HG03025 (cell line): ENCODE measurements at regions not wholly inside any gene's neighbourhood (a gene's known extent, or its start where the extent isn't known, plus 50 kb on each side); places are given as distances from the start of the nearest gene placed in this dataset.

ENCODE experiments used
- ATAC-seq: cut with Tn5 transposase; IDR thresholded peaks from one replicate; pipeline ENCODE4 v1.9.1; 2021; ENCODE audit warnings: mild to moderate bottlenecking, moderate library complexity; ENCODE audit not compliant: unreplicated experiment, low FRiP score

DNA sequence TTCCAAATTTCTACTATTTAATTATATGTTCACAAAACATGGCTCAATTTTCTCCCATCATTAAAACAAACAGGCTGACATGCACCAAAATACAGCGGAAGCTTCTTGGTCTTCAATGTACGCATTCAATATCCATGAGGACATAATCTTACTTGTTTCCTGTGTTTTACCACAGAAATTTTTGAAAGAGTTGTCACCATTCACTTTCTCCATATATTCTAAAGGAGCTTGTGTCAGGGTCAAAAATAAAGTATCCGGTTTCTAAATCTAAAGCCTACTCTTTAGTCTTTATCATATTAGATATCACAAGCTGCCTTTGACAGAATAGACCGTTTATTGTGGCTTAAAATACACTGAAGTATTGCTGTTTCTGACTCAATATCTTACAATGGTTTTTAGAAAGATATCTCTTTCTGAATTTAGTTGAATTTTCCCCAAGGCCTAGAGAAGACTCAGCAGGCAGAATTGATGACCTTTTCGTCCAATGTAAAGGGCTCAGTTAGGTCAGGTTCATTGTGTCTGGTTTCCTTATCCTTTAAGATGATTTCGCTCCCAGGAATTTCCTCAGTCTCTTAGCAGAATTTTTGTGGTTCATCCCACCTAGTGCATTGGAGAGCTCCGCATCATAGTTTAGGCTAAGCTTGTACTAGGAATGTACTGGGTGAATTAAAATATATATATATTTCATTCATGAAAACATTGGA, 717.2 kb downstream of the NCAM2 start:
- no peak for ATAC-seq

- no peak for ATAC-seq
Measured at GRCh38 chr21:21722731-21723130, 724.5 kb downstream of the NCAM2 start.

- ATAC-seq = no peak
Measured at GRCh38 chr21:21730512-21730911, 732.3 kb downstream of the NCAM2 start.

- no peak for ATAC-seq
Measured at GRCh38 chr21:21731626-21732025, 733.4 kb downstream of the NCAM2 start.

DNA sequence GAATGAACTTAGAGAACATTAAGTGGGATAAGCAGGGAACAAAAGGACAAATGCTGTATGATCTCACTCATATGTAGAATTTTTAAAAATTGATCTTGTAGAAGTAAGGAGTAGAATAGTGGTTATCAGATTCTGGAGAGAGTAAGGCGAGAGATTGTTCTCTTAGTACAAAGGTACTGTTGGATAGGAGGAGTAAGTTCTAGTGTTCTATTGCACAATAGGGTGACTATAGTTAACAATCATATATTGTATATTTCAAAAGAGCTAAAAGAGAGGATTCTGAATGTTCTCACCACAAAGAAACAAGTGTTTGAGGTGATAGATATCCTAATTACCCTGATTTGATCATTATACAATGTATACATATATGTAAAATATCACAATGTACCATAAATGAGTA, 735.9 kb downstream of the NCAM2 start:
- no peak for ATAC-seq

- ATAC-seq = no peak
Measured at GRCh38 chr21:21737186-21737585, 739.0 kb downstream of the NCAM2 start.

GRCh38 chr21:21740207-21740606, 742.0 kb downstream of the NCAM2 start:
- ATAC-seq = no peak

DNA sequence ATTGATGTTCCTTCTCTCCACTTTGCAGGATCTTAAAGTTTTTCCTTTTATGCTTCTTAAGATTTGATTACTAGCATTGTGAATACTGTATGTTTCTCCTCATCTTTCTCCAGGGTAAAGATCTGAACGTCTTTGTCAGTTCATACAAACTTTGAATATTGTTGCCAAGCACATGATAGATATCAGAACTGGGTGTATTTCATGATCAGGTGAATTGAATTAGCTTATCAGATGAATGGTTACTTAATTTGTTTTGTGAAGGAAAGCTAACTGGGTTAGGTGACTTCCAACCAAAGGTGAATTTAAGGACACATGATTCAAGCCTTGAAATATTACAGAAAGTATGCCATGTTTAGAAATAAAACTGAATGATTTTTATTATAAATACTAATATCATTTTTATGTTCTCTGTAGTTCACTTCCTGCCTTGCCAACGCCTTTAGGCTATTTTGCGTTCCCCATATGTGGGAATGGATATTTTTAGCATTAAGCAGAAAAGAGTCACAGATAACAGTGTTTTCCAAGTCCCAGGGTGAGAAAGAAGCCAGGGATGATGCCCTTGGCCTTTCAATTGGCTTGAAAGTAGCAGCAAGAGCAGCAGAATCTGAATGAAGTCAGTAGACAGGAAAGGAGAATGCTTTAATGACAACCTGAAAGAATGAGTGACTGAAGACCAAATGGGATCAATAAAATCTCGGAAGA, 752.1 kb downstream of the NCAM2 start:
- no peak for ATAC-seq

- no peak for ATAC-seq
Measured at GRCh38 chr21:21751286-21751685, 753.1 kb downstream of the NCAM2 start.

- no peak for ATAC-seq
Measured at GRCh38 chr21:21762855-21763254, 764.6 kb downstream of the NCAM2 start.

GRCh38 chr21:21764281-21764680, 766.1 kb downstream of the NCAM2 start:
- no peak for ATAC-seq

- no peak for ATAC-seq
Measured at GRCh38 chr21:21767276-21767675, 769.1 kb downstream of the NCAM2 start.

DNA sequence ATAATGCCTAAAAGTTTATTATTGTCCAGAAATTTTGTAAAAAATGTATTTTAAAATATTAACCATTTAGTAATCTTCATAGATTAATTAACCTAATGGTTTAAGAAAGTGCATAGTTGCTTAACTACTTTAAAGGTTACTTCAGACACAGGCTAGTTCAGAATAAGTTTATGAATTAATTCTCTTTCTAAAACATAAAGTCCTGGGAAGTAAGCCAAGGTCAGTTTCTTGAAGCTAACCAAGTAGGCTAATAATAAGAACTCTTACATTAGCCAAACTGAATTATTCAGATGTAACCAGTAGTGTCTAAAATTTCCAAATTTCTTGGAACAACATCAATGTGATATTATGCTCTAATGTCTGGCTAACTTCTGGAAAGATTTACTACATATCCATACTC, 790.4 kb downstream of the NCAM2 start:
- no peak for ATAC-seq

DNA sequence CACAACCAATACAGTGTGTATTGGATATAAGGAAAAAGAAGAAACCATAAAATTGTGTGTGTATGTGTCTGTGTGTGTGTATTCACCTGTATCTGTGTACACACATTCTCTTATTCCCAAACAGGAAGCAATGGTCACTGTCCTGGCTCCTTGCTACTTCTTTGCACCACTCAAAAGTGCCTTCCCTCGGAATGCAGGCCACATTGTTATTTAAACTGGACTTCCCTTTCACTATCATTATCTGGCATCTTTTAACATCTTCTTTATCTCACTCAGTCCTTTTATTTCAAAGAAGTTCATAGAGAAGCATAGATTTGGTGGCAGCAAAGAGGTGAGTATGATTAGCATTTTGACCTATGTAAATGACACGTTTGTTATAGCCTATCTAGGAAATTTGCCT, 803.7 kb downstream of the NCAM2 start:
- ATAC-seq = no peak

DNA sequence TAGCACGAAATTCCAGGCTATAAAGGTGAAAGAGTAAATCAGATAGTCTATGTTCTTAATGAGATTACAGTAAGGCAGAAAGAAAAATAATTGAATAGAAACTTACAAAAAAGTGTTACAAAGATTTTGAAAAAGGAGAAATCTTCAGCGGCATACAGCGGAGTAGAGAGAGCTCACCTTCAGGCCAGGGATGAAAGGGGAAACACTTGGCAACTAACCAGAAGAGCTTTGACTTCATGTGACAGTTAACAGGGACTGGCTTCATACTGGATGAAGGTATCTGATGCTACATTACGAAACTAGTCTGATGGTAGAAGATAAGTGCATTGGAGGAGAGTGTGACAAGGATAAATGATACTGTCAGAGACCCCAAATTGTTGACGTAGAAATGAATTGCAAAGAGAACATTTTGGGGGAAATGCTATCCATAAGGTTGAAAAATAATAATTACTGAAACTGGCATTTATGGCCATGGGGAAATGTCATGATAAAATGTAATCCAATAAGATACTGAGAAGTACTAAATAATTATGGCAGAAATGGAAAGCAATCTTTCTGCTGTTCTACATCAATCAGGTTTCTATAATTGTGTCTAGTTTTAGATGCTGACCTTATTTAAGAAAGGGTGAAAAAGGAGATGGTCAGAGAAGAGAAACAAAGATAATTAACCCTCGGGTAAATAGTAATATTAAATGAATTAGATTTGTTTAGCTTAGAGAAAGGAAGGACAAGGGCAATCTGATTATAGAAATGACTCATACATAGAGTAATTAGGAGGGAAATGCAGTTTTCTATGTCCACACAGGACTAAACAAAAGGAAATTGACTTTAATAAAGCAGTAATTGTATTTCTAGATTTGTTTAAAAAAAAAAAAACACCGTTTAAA, 808.7 kb downstream of the NCAM2 start:
- ATAC-seq = no peak

DNA sequence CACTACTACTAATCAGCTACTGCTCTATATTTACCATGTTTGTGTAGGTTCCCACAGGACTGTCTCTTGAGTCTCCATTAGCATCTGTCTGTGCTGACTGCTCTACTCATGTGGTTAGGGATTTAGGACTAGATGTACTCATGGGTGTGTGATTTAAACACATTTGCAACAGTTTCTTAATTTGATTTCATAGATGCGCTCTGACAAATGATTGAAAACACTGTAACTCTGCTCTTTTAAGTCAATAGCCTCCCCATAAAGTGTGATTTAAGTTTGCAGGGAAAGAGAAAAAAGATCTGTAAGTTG, 809.3 kb downstream of the NCAM2 start:
- no peak for ATAC-seq

- no peak for ATAC-seq
Measured at GRCh38 chr21:21813289-21813688, 815.1 kb downstream of the NCAM2 start.

DNA sequence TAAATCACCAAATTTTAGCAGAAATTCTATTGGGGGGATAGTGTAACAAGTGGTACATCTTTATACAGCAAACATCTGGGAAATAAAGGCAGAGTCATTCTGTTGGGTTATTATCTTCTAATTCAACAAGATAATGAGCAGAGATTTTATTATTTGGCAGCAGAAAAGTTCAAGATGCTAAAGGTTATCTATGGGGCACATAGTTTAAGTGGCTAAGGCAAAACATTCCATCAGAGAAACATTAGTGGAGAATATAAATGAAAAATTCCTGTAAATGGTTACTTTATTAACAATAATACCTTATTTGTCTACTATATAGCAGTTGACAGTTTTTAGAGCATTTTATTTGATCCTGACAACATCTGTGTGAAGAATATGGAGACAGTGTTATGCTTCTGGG, 815.7 kb downstream of the NCAM2 start:
- ATAC-seq = no peak

DNA sequence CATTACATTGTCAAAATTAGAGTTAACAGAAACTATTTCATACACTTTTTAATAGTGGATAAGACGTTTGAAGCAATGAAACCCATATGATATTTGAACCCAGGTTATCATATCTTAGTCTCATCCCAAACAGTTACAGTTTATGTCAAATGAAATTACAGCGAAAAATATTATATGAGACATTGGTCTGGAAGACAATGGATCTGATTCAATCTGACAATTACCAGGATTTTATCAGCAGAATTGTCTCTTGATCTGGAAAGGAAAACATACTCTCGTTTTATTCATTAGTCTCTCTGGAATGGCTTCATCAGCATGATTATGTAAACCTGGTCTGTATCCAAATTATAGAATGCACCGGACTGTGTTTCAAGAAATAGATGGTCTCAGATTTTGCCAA, 818.6 kb downstream of the NCAM2 start:
- ATAC-seq = no peak

DNA sequence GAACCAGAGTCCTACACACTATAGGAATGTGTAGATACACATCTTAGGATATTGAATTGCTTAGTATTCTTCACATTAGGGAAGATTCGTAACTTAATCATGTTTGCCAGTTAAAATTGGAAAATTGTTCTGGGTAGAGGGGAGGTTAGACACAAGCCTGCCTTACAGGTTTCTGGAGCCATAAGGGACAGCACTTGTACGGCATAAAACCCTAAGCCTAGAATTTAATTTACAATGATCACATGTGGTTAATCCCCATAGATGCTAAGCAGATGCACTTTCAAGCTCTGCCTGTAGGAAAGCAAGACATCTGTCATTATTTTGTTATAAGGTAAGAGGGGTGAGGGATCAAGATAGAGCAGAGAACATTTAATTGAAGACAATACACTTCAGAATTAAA, 820.7 kb downstream of the NCAM2 start:
- ATAC-seq = no peak

GRCh38 chr21:21828130-21828529, 829.9 kb downstream of the NCAM2 start:
- ATAC-seq = no peak

DNA sequence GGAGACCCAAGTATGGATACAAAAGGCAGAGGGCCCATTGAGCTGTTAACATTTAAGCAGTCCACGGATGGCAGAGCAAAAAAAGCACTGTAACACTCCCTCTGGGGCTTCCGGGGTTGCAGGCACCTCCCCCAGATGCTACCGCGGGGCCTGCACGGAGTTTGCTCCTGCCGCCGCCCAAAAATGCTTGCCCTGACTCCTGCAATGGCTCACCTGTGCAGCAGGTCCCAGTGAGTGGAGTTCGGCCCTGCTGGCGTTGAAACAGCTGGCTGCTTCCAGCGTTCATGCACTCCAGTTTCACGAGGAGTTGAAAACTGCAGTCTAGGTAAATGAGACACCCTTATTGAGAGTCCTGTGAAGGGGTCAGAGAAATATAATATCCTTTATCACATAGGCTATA, 832.8 kb downstream of the NCAM2 start:
- ATAC-seq = no peak
